ENCODE measurements at regions not wholly inside any gene's neighbourhood (a gene's known extent, or its start where the extent isn't known, plus 50 kb on each side); places are given as distances from the start of the nearest gene placed in this dataset.

DNA sequence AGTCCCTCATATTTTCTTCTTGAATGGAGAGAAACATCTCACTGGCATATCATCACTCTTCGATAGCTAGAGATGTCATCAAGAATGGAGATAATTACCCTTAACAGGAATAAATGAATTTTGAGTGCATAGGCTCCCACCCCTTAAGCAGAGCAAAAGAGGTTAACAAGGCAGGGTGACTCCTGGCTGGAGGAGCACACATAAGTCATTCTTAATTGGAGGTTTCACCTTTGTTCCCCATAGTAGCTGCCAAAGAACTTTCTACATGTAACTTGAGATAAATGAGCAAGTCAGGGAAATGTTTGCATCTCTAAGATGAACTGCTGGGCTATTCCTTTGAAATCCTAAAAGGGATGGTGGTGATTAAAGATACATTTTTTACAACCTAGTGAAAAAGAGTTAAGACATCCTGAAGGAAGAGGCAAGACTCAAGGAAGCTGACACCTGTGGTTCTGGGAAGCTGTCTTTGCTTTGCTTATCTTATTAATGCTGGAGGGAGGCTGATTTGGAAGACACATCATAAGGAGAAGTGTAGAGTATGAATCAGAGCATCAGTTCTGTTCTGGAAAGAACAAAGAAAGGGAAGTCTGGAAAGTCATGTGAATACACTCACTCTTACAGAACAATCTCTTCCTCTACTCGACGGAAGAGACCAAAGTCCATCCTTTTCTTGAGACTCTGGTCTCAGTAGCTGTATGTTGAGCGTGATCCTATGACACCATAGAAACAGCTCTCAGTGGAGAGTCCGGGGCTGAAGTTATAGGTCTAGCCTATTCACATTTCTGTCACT, 326.3 kb downstream of the OSTF1 start:
- no peak for TF ChIP-seq POLR2AphosphoS5 (IDR thresholded peaks at IDR 0.05; ENCODE audit: low read depth, low read length)
- no peak for TF ChIP-seq TAF1 (IDR thresholded peaks at IDR 0.05; ENCODE audit: low read depth, low read length)

All from GM12891 (cell line).